Lower lobe of right lung (tissue), 2 donors: ENCODE measurements at regions not wholly inside any gene's neighbourhood (a gene's known extent, or its start where the extent isn't known, plus 50 kb on each side); places are given as distances from the start of the nearest gene placed in this dataset.

Experiments
- ATAC-seq, 2 donors: fragments of 200-7000 bp; cut with Tn5 transposase; one replicate each; pipeline ENCODE4 v1.9.1; 2020 to 2022; ENCODE audit warnings: mild to moderate bottlenecking in 2 of 2, moderate library complexity in 2 of 2
- DNase-seq: peaks from one replicate; pipeline ENCODE4 v3.0.0-alpha.2; 2020
- H3K27ac ChIP-seq: fragments of 200-600 bp; one replicate; pipeline ENCODE4 v1.8.0; 2022
- H3K27me3 ChIP-seq: fragments of 200-600 bp; one replicate; pipeline ENCODE4 v1.8.0; 2022; ENCODE audit warnings: low read depth
- H3K36me3 ChIP-seq: fragments of 200-600 bp; one replicate; pipeline ENCODE4 v1.8.0; 2022; ENCODE audit warnings: mild to moderate bottlenecking
- H3K4me1 ChIP-seq: fragments of 200-600 bp; one replicate; pipeline ENCODE4 v1.8.0; 2022
- H3K4me3 ChIP-seq: fragments of 200-600 bp; one replicate; pipeline ENCODE4 v1.8.0; 2022; ENCODE audit warnings: mild to moderate bottlenecking
- H3K9me3 ChIP-seq: fragments of 200-600 bp; one replicate; pipeline ENCODE4 v1.8.0; 2022
- CTCF ChIP-seq: fragments of 200-600 bp; IDR thresholded peaks from one replicate; pipeline ENCODE4 v1.8.0; 2022; ENCODE audit warnings: antibody characterized with exemption, mild to moderate bottlenecking
- intact Hi-C: fragments of 100-400 bp; cut with DNase I; formaldehyde crosslinking; loops from one replicate; pipeline ENCODE4 v1.11.0; 2022
- donor health status: DM: no; HTN: yes; CAD: no; lungs with severe emphysema.

- peaks cover 11% of the 10 kb centered on the region for H3K4me1 ChIP-seq
- ATAC-seq (no peak), DNase-seq (no peak)
- H3K4me3 ChIP-seq, result no peak overlapping the region
- intact Hi-C loops, result no loop called here
- no peak overlapping the region for H3K27ac ChIP-seq
- H3K27me3 ChIP-seq, result peaks cover 3% of the 10 kb centered on the region
- no peaks in the 10 kb centered on the region for H3K36me3 ChIP-seq
- TF ChIP-seq CTCF, result no peak
- peaks cover 5% of the 10 kb centered on the region for H3K9me3 ChIP-seq
These were observed 401.2 kb downstream of the IRX1 start for GRCh38 chr5:3996707-3997336.

GRCh38 chr5:3997670-3998069 is 402.0 kb downstream of the IRX1 start:
- no peak for TF ChIP-seq CTCF
- no peaks in the 10 kb centered on the region for H3K36me3 ChIP-seq
- no peaks in the 10 kb centered on the region for H3K9me3 ChIP-seq
- intact Hi-C loops, result no loop called here
- H3K27ac ChIP-seq, result no peak overlapping the region
- peaks cover 3% of the 10 kb centered on the region for H3K27me3 ChIP-seq
- no peak for DNase-seq
- no peak overlapping the region for H3K4me3 ChIP-seq
- no peak for ATAC-seq
- H3K4me1 ChIP-seq, result peaks cover 11% of the 10 kb centered on the region

- TF ChIP-seq CTCF, result no peak
- Histone ChIP-seq H3K4me1 (no peaks in the 10 kb centered on the region), H3K27me3 (peaks cover 3% of the 10 kb centered on the region), H3K9me3 (no peaks in the 10 kb centered on the region), H3K36me3 (no peaks in the 10 kb centered on the region), H3K4me3 (no peak overlapping the region), H3K27ac (no peak overlapping the region)
- ATAC-seq (no peak), DNase-seq (no peak)
- intact Hi-C loops, result no loop called here
These were observed 404.3 kb downstream of the IRX1 start for GRCh38 chr5:3999929-4000328.

- TF ChIP-seq CTCF, result no peak
- intact Hi-C loops, result no loop called here
- Histone ChIP-seq H3K36me3 (no peaks in the 10 kb centered on the region), H3K27me3 (peaks cover 3% of the 10 kb centered on the region), H3K27ac (no peak overlapping the region), H3K4me1 (no peaks in the 10 kb centered on the region), H3K4me3 (no peak overlapping the region), H3K9me3 (no peaks in the 10 kb centered on the region)
- ATAC-seq, result no peak
- DNase-seq, result no peak
These were observed 405.4 kb downstream of the IRX1 start for GRCh38 chr5:4001004-4001403.

GRCh38 chr5:4001758-4002533 is 406.3 kb downstream of the IRX1 start:
- no peaks in the 10 kb centered on the region for H3K36me3 ChIP-seq
- intact Hi-C loops, result no loop called here

More at GRCh38 chr5:4001758-4002533, 406.3 kb downstream of the IRX1 start:
- Histone ChIP-seq H3K4me1 (no peaks in the 10 kb centered on the region), H3K27me3 (peaks cover 3% of the 10 kb centered on the region), H3K9me3 (no peaks in the 10 kb centered on the region), H3K4me3 (no peak overlapping the region), H3K27ac (no peak overlapping the region)
- TF ChIP-seq CTCF, result no peak
- DNase-seq (no peak), ATAC-seq (no peak)
